HG03565 (cell line): ENCODE measurements at regions not wholly inside any gene's neighbourhood (a gene's known extent, or its start where the extent isn't known, plus 50 kb on each side); places are given as distances from the start of the nearest gene placed in this dataset.

Source experiments
- ATAC-seq: cut with Tn5 transposase; IDR thresholded peaks from one replicate; pipeline ENCODE4 v1.9.1; 2021; ENCODE audit warnings: mild to moderate bottlenecking, moderate library complexity; ENCODE audit not compliant: unreplicated experiment

- ATAC-seq = no peak
Observed at GRCh38 chr10:2296179-2296891, 559.0 kb upstream of the ADARB2 start.

DNA sequence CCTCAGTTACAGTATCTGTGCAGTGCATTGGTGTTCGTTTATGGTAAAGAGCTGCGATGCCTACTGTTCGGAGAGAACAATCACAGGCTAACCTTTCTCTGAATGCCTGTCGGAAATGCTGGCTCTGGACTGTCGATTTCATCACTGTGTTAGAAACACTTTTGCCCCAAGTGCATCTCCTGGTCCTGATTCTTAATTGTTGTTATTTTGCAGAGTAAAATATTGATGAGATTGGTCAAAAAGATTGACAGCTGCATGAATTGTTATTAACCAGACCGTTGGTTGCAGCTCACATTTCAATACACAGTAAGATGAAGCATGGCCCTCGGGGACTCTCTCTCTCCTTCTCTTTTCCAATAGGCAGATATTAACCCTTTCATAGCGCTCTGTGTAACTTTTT, 557.4 kb upstream of the ADARB2 start:
- ATAC-seq = no peak

DNA sequence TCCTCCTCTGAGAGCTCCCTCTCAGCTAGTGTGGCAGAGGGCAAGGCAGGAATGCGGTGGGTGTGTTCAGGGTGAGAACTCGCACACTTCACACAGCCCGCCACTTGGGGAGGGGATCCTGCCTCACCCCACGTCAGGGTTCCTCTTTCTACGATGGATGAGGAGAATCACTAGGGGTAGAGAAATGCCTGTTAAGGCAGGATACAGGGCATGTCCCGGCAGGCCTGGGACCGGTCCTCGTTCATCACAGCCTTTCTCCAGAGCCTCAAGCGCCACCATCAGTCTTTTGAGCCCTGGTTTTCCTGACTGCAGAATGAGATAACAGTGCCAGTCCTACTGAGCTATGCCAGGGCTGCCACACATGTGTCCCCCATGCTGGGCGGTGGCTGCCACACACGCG, 546.7 kb upstream of the ADARB2 start:
- no peak for ATAC-seq

- no peak for ATAC-seq
Observed at GRCh38 chr10:2282202-2282601, 544.9 kb upstream of the ADARB2 start.

GRCh38 chr10:2280713-2281300, 543.5 kb upstream of the ADARB2 start:
- no peak for ATAC-seq

DNA sequence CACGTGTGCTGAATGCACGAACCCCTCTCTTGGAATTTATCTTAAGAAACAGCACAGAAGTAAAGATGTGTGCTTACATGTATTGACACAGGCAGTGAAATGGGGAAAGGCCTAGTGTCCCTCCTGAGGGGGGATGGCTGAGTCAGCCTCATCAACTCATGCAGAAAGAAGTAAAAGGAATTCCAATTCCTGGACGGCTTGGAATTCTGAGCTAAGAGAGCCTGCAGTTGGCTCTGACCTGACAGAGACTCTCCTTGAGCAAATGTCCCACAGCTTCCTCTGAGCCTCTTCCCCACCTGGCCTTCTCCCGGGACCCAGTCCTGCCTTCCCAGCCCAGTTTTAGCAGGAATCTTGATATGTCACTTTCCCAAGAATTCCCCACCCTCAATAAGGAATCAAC, 542.4 kb upstream of the ADARB2 start:
- no peak for ATAC-seq

- no peak for ATAC-seq
Observed at GRCh38 chr10:2278363-2278762, 541.0 kb upstream of the ADARB2 start.

- ATAC-seq = no peak
Observed at GRCh38 chr10:2263561-2263960, 526.2 kb upstream of the ADARB2 start.

DNA sequence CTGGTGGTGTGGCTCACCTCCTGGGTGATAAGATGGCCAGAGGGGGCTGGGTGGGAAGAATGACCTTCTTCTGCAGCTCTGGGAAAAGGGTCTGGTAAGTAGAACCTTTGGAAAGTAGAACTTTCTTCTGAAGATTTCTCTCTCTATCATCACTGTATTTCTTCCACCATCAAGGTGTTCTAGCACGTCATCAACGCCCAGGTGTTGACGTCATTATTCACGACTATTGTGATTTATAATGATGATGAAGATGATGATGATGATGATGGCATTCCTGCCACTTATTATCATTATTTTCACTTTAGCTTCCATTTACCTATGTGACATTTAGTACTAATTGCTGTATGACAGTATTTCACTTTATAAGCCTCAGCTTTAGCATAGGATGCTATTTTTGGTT, 525.6 kb upstream of the ADARB2 start:
- ATAC-seq = no peak

DNA sequence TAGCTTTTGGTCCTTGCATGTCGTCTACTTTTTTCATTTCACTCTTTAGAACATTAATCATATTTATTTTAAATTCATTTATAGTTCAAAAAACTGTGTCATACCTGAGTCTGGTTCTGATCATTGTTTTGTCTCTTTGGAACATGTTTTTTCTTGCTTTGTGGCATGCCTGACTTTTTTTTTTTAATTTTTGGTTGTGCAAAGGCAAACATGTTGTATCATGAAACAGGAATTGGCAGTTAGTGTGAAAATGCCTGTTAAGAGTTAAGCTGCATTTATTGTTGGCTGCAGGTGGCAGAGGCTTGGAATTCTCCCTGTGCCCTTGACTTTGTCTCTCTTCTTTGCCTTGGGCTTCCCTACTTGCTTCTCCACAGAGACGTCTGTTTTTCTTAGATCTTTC, 525.0 kb upstream of the ADARB2 start:
- no peak for ATAC-seq

DNA sequence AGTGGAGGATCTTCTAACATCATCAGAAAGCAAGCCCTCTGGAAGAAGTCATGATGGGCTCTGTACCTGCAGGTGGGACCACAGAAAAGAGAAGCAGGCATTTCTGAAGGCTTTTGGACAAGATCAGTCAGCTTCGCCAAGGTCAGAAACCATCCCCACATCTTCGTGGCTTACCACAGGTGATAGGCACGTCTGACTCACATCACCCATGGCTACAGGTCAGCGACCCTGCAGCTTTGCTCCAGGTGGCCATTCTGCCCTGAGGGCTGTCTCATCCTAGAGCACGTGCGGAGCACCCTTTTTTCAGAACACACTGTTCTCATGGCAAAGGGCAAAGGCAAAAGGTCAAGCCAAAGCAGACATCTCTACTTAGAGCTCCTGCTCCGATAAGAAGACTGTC, 518.9 kb upstream of the ADARB2 start:
- no peak for ATAC-seq

DNA sequence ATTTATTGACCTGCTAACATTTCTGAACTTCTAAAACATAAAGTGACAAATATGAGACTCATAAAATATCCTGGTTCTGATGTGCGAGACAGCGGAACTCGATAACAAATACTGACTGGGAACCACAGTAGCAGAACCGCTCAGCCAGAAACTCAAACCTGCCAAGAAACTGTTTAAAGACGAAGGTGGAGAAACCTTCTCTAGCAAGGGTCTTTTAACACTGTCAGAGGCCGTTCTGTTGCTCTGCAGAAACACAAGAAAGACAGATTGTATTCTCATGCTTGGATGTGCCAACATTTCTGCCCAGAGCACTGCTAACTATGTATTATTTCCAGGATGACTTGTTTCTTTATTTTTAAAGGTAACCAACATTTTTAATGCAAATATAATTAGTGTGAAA, 514.8 kb upstream of the ADARB2 start:
- no peak for ATAC-seq

DNA sequence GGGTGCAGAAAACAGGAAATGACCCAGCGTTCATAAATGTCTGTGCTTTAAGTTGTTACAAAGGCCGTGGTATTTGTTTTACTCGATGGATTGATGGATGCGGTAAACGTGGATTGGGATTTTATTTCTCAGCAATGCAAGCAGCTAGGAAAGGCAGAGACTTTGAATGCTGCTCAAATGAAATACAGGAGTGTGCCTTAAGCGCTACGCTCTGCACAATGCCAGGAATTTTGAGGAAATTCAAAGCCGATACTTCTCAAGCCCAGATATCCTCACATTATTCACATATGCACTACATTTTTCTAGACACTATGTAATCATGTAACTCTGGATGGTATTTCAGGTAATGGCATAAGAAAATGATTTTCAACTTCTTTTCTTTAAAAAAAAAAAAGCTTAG, 514.3 kb upstream of the ADARB2 start:
- no peak for ATAC-seq

DNA sequence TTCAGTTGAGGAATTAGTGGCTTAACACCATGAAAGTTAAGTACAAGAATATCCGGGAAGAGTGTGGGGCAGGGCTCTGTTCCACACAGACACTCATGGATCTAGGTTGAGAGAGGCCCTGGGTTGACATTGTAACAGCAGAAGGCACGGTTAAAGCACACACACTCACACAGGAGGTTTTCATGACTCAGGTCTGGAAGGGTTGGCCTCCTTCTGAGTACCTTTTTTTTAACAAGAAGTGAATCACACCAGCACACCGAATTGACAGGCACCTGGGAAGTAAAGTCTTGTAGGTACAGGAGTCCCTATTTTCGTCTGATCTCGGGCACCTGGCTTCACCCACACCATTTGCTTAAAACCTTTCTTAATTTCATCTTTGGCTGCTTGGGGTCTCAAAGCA, 509.4 kb upstream of the ADARB2 start:
- no peak for ATAC-seq

GRCh38 chr10:2245580-2245979, 508.3 kb upstream of the ADARB2 start:
- ATAC-seq = no peak

DNA sequence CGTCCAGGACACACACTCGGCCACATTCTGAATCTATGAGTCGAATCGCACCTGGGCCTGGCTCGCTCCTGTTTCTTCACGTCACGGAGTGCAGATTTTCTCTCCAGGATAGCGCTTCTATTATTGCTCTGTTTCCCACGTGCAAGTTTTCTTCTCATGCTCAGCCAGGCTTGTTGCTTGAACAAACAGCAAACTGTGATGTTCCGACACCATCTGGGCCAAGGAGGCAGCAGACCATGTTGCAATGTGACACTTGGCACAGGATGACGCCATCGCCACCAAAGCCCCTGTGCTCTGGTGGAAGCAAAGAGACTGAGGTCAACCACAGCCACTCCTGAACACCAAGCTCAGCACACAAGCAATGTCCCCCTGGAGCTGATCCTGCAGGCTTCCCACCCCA, 507.1 kb upstream of the ADARB2 start:
- no peak for ATAC-seq

DNA sequence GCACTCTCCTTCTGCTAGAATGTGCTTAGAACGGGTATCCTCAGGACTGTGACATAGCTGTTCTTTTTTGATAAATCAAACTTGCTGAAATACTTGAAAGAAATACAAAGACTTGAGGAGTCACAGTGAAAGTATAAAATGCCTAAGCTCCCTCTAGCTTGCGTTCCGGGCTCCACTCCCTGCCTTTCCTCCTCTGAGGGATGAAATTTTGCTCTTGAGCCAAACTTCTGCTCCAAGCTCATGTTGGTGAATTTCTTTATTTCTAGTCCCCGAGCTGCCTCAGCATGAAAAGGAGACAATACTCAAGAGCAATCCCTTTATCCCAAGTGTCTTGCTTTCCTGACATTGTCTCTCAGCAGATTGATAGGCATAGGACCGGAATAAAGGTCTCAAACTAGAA, 499.6 kb upstream of the ADARB2 start:
- ATAC-seq = no peak

GRCh38 chr10:2232479-2232878, 495.2 kb upstream of the ADARB2 start:
- no peak for ATAC-seq

DNA sequence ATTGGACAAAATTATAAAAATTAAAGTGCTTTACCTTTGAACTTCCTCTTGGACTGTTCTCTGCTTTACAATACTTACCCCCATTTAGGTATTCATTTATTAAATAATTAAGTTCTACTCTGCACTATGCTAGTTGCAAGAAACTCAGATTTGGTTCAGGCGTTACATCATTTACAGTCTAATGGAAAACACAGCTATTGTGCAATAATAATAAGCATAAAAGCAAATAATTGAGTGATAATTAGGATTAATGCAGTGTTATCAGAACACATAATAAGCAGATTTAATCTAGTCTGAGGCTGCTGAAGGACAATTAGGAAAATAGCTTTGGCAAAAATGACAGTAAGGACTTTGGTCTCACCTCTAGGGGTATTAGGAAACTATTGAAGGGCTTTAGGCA, 493.2 kb upstream of the ADARB2 start:
- no peak for ATAC-seq

GRCh38 chr10:2228320-2228901, 491.1 kb upstream of the ADARB2 start:
- ATAC-seq = no peak

DNA sequence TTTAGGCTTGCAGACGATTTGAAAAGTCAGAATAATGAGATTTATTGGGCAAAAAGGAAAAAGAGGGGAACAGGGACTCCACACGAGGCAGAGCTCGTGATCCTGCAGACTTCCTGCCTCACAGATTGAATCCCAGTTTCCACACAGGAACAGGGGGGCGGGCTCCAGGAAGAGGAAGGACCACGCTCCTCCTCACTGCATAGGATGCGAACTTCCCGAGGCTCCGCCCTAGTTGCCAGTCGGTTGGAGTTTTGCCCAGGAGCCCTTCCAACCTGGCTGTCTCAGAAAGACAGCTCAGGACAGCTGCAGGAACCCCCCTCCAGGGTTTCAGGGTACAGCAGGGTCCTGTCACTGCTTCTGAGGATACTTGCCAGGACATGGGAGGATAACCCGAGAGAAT, 488.3 kb upstream of the ADARB2 start:
- no peak for ATAC-seq

GRCh38 chr10:2223548-2224320, 486.4 kb upstream of the ADARB2 start:
- no peak for ATAC-seq
